ENCODE measurements at regions not wholly inside any gene's neighbourhood (a gene's known extent, or its start where the extent isn't known, plus 50 kb on each side); places are given as distances from the start of the nearest gene placed in this dataset.

- TF ChIP-seq CTCF (IDR thresholded peaks at IDR 0.05; ENCODE audit: extremely low read depth, missing control alignments): no peak
- no peak for DNase-seq (ENCODE audit: low spot score)
Observed at GRCh38 chr16:49024016-49024415, 257.6 kb downstream of the CBLN1 start.

- no peak for TF ChIP-seq CTCF (IDR thresholded peaks at IDR 0.05; ENCODE audit: extremely low read depth, missing control alignments)
- DNase-seq (ENCODE audit: low spot score): no peak
Observed at GRCh38 chr16:49023050-49023449, 258.6 kb downstream of the CBLN1 start.

- TF ChIP-seq CTCF (IDR thresholded peaks at IDR 0.05; ENCODE audit: extremely low read depth, missing control alignments): no peak
- no peak for DNase-seq (ENCODE audit: low spot score)
Observed at GRCh38 chr16:49022351-49022963, 259.2 kb downstream of the CBLN1 start.

GRCh38 chr16:49021136-49021535 lies 260.5 kb downstream of the CBLN1 start:
- no peak for DNase-seq (ENCODE audit: low spot score)
- no peak for TF ChIP-seq CTCF (IDR thresholded peaks at IDR 0.05; ENCODE audit: extremely low read depth, missing control alignments)

GRCh38 chr16:49020436-49020835 lies 261.2 kb downstream of the CBLN1 start:
- DNase-seq (ENCODE audit: low spot score): no peak
- no peak for TF ChIP-seq CTCF (IDR thresholded peaks at IDR 0.05; ENCODE audit: extremely low read depth, missing control alignments)

GRCh38 chr16:49019831-49020230 lies 261.8 kb downstream of the CBLN1 start:
- no peak for DNase-seq (ENCODE audit: low spot score)
- no peak for TF ChIP-seq CTCF (IDR thresholded peaks at IDR 0.05; ENCODE audit: extremely low read depth, missing control alignments)

- DNase-seq (ENCODE audit: low spot score): no peak
- no peak for TF ChIP-seq CTCF (IDR thresholded peaks at IDR 0.05; ENCODE audit: extremely low read depth, missing control alignments)
Observed at GRCh38 chr16:49019081-49019633, 262.5 kb downstream of the CBLN1 start.
